HG03460 (cell line): ENCODE measurements at regions not wholly inside any gene's neighbourhood (a gene's known extent, or its start where the extent isn't known, plus 50 kb on each side); places are given as distances from the start of the nearest gene placed in this dataset.

Experiments used
- ATAC-seq: cut with Tn5 transposase; IDR thresholded peaks from one replicate; pipeline ENCODE4 v1.9.1; 2021; ENCODE audit not compliant: unreplicated experiment

GRCh38 chr1:213914392-213914791 lies 73.4 kb upstream of the PROX1 start:
- no peak for ATAC-seq

DNA sequence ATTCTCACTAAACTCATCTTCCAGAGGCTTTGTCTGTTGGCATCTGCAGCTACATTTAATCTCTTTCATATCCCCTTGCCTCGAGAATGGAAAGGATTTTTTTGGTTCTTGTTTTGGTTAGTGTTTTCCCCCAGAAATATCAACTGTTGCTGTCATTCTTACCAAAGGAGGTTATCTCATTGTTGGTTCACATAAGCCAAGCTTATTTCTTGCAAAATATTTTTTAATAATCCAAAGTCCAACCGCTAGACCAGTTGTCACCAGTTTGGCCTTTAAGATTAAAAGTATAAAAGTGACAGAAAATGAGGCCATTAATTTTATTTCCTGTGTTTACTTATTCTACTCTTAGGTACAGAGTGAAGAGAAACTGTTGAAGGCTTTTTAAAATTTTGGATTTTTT lies 66.5 kb upstream of the PROX1 start:
- ATAC-seq: no peak

DNA sequence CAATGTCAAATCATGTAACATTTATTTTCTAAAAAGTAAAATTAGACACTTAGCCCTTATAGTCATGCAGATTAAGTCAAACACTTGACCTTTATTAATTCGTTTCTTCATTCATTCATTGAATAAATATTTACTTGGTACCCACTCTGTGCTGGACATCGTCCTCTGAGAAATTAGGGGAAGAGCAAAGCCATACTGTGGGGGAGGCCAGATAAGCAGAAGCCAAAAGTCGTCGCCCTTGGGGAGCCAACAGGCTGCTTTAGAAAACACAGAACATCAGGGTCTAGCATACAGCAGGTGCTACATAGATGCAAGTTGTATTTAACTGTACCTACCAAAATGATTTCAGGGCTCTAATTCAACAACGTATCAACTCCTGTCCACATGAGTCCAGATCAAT lies 66.1 kb upstream of the PROX1 start:
- no peak for ATAC-seq

DNA sequence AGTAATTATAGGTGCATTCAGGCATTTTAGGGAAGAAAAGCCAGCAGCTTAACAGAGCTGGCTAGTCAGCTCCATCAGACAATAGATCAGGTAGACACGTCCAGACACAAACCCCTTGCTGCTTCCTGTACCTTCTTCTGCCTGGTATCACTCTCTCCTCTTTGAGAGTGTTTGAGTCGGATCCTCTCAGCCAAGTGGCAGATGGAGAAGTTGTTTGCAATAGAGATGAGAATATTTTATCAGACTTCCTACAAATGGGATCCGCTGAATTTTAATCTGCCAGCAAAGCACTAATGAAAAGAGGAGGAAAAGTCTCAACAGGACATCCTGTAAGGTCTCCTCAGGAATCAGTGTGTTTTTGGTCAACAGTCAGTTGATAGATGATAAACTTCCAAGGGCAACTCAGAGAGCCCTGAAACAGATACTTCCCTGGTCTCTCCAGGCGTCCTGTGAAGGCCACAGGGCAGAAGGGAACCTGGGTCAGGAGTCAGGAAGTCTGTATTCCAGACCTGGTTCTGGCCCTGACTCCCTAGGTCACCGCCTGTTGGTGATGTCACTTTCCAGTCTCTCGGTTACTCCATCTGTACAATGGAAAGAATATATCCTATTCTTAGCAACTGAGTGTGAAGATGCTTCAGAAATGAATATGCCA lies 62.1 kb upstream of the PROX1 start:
- ATAC-seq: no peak

- ATAC-seq: no peak
Observed at GRCh38 chr1:213927846-213928245, 59.9 kb upstream of the PROX1 start.

GRCh38 chr1:213929398-213929797 lies 58.4 kb upstream of the PROX1 start:
- ATAC-seq: no peak

- ATAC-seq: no peak
Observed at GRCh38 chr1:213931836-213932235, 55.9 kb upstream of the PROX1 start.

GRCh38 chr1:213933336-213933735 lies 54.4 kb upstream of the PROX1 start:
- no peak for ATAC-seq

DNA sequence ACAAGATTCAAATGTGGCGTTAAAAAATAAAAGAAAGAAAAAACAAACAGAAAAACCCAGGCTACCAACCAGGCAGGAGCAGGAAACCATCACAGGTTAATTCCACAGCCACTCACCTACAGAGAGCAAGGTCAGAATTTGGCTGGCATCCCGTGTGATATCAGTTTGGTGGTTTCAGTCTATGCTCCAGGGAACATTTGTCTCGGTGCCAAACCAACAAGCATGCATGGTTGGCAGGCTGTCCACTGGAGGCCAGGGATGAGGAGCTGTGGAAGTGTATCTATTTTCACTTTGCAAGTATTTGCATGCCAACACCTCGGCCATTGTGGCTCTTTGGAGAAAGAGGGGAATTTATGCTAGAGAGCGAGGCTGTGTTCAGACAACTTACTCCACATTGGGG lies 53.1 kb upstream of the PROX1 start:
- no peak for ATAC-seq

GRCh38 chr1:213936571-213936970 lies 51.2 kb upstream of the PROX1 start:
- no peak for ATAC-seq
